Spleen (tissue), 11 donors: ENCODE measurements at regions not wholly inside any gene's neighbourhood (a gene's known extent, or its start where the extent isn't known, plus 50 kb on each side); places are given as distances from the start of the nearest gene placed in this dataset.

Experiments used
- DNase-seq: peaks from one replicate; pipeline ENCODE4 v3.0.0-alpha.2; 2020
- H3K27ac ChIP-seq, 8 donors: fragments of 200-600 bp; sonication (generic) in 7 of 8; 1 replicate in 4 of 8; 2 replicates in 4 of 8; pipeline versions ENCODE4 v1.5.0 to v1.8.0; 2016 to 2021; ENCODE audit warnings: inconsistent platforms in 4 of 8, mild to moderate bottlenecking in 4 of 8, moderate library complexity in 1 of 8
- H3K27me3 ChIP-seq, 7 donors: fragments of 200-600 bp; sonication (generic) in 6 of 7; replicated peaks in 1 of 7; 1 replicate in 4 of 7; 2 replicates in 3 of 7; pipeline versions ENCODE4 v1.5.0 to v1.8.0; 2016 to 2021; ENCODE audit warnings: inconsistent platforms in 3 of 7, mild to moderate bottlenecking in 1 of 7
- H3K36me3 ChIP-seq, 6 donors: fragments of 200-600 bp; sonication (generic) in 5 of 6; 1 replicate in 4 of 6; 2 replicates in 2 of 6; pipeline versions ENCODE4 v1.5.0 to v1.8.0; 2016 to 2021; ENCODE audit warnings: inconsistent platforms in 2 of 6
- H3K4me1 ChIP-seq, 6 donors: fragments of 200-600 bp; sonication (generic) in 5 of 6; 1 replicate in 3 of 6; 2 replicates in 3 of 6; pipeline versions ENCODE4 v1.5.0 to v1.8.0; 2016 to 2021; ENCODE audit warnings: inconsistent platforms in 3 of 6
- H3K4me3 ChIP-seq, 8 donors: fragments of 200-600 bp; sonication (generic) in 7 of 8; 1 replicate in 4 of 8; 2 replicates in 4 of 8; pipeline versions ENCODE4 v1.5.0 to v1.8.0; 2016 to 2021; ENCODE audit warnings: inconsistent platforms in 4 of 8, mild to moderate bottlenecking in 4 of 8, moderate library complexity in 2 of 8
- H3K9me3 ChIP-seq, 8 donors: fragments of 200-600 bp; sonication (generic) in 7 of 8; 1 replicate in 4 of 8; 2 replicates in 4 of 8; pipeline versions ENCODE4 v1.5.0 to v1.8.0; 2016 to 2021; ENCODE audit warnings: inconsistent platforms in 4 of 8
- POLR2A ChIP-seq, 3 donors: fragments of 450-650 bp; IDR thresholded peaks; one replicate each; pipeline ENCODE4 v1.5.1; 2017; ENCODE audit warnings: antibody characterized with exemption in 3 of 3, mild to moderate bottlenecking in 1 of 3
- POLR2AphosphoS5 ChIP-seq, 3 donors: sonication (generic); formaldehyde crosslinking; IDR thresholded peaks; one replicate each; pipeline ENCODE4 v1.5.1; 2017; ENCODE audit warnings: antibody characterized with exemption in 3 of 3
- WGBS, 5 donors: extraction: QIAGEN DNeasy Blood & Tissue Kit in 3 of 5; methylation state at CpG; one replicate each; pipeline versions ENCODE4 v1.1.5 to v1.1.7; 2013 to 2018; 5-methylcytosine and 5-hydroxymethylcytosine counted together
- intact Hi-C: fragments of 100-400 bp; cut with DNase I; formaldehyde crosslinking; loops from one replicate; pipeline ENCODE4 v1.15.0; 2023; ENCODE audit warnings: low total_unique reads
- TF ChIP-seq, protein P1 (sequence below), 11 experiments: fragments of 200-600 bp in 7 of 11; fragments of 450-650 bp in 4 of 11; sonication (generic) in 4 of 11; IDR thresholded peaks in 8 of 11; conservative IDR thresholded peaks in 3 of 11; 1 replicate in 7 of 11; 2 replicates in 4 of 11; pipeline versions ENCODE4 v1.4.0 to v1.8.0; 2016 to 2021; ENCODE audit warnings: antibody characterized with exemption in 11 of 11, inconsistent platforms in 4 of 11, mild to moderate bottlenecking in 1 of 11
- donor health status: healthy with polysubstance abuse.
- donor health status: DM: no; HTN: no; CAD: no; lungs with moderate emphysema.
- donor health status: DM: no; HTN: no; CAD: no.
- donor health status: Bipolar disorder and iron deficiency.
- donor health status: healthy.
- donor health status: DM: no; HTN: no; CAD: no.
- donor health status: DM: yes; HTN: yes; CAD: no.

DNA sequence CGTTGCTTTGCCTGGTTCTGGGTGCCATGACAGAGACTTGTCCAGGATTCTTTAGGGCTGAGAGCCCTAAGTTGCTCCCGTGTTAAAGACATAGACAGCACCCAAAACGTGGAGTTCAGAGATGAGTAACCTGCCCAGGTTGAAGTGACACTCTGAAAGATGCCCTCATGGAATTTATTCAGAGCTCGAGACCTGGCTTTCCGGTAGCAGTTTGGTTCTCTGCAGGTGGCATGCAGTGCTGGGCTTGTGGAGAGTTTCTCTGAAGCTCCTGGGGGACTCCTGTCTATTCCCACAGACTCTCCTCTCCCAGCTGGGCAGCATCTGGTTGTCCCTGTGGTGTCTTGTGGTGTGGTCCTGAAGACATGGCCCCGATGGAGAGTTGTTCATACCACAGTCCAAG, 241.0 kb downstream of the RHOU start:
- WGBS, 5 donors, result 69 to 96% (median 82%) methylated on average over 6 of the region's 6 CpGs
- Histone ChIP-seq H3K9me3 (no peaks in the 10 kb centered on the region), H3K4me3 (no peak overlapping the region), H3K36me3 (no peaks in the 10 kb centered on the region), H3K4me1 (peaks cover 0 to 15% (median 10%) of the 10 kb centered on the region in 6 donors), H3K27ac (no peak overlapping the region), H3K27me3 (no peaks in the 10 kb centered on the region)
- intact Hi-C loops, result no loop called here
- TF ChIP-seq POLR2AphosphoS5 (IDR thresholded peaks at IDR 0.05), result no peak
- DNase-seq, result no peak

DNA sequence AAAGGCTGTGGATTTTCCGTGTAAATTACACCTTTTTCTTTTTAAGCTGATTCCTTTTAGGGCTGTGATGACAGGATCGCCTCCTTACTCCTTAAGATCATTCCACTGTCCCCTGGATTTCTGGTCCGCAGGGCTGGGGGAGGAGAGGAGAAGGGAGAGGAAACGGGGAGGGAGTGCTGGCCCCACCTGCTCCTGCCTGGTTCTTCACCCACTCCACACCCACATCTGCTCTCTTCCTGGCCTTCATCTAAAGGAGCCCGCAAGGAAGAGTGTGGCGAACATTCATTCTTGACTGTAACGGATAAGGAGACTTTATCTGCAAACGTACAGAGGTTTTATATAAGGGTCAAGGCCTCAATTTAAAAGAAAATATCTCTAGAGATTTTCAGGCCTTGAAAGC, 242.0 kb downstream of the RHOU start:
- no peaks in the 10 kb centered on the region for H3K9me3 ChIP-seq
- TF ChIP-seq, protein P1, sequence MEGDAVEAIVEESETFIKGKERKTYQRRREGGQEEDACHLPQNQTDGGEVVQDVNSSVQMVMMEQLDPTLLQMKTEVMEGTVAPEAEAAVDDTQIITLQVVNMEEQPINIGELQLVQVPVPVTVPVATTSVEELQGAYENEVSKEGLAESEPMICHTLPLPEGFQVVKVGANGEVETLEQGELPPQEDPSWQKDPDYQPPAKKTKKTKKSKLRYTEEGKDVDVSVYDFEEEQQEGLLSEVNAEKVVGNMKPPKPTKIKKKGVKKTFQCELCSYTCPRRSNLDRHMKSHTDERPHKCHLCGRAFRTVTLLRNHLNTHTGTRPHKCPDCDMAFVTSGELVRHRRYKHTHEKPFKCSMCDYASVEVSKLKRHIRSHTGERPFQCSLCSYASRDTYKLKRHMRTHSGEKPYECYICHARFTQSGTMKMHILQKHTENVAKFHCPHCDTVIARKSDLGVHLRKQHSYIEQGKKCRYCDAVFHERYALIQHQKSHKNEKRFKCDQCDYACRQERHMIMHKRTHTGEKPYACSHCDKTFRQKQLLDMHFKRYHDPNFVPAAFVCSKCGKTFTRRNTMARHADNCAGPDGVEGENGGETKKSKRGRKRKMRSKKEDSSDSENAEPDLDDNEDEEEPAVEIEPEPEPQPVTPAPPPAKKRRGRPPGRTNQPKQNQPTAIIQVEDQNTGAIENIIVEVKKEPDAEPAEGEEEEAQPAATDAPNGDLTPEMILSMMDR (IDR thresholded peaks at IDR 0.05 in 8 of 11, conservative IDR thresholded peaks at IDR 0.05 in 3 of 11), result no peak
- TF ChIP-seq POLR2A (IDR thresholded peaks at IDR 0.05), result no peak
- no peak for TF ChIP-seq POLR2AphosphoS5 (IDR thresholded peaks at IDR 0.05)
- no peak overlapping the region for H3K27ac ChIP-seq
- no peak overlapping the region for H3K4me3 ChIP-seq
- 74 to 88% (median 84%) methylated on average over 8 of the region's 8 CpGs for WGBS, 5 donors
- H3K36me3 ChIP-seq, result no peaks in the 10 kb centered on the region
- intact Hi-C loops, result no loop called here
- peaks cover 0 to 21% (median 11%) of the 10 kb centered on the region in 6 donors for H3K4me1 ChIP-seq
- DNase-seq, result no peak
- H3K27me3 ChIP-seq, result no peaks in the 10 kb centered on the region

DNA sequence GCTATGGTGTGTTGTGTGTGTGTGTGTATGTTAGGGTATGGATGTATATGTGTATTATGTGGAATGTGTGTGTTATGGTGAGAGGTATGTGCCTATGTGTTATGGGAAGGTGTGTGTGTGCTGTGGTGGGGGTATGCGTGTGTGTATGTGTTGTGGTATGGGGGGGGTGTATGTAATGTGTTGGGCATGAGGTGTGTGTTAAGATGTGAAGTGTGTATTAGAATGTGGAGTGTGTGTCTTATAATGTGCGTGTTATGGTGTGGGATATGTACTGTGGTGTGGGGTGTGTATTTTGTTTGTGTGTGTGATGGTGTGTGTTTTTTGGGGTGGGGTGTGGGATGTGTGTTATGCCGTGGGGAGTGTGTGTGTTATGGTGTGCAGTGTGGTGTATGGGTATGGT, 242.5 kb downstream of the RHOU start:
- H3K27me3 ChIP-seq, result no peaks in the 10 kb centered on the region
- TF ChIP-seq, protein P1 (IDR thresholded peaks at IDR 0.05 in 8 of 11, conservative IDR thresholded peaks at IDR 0.05 in 3 of 11), result no peak
- no peak for TF ChIP-seq POLR2A (IDR thresholded peaks at IDR 0.05)
- TF ChIP-seq POLR2AphosphoS5 (IDR thresholded peaks at IDR 0.05), result no peak
- H3K36me3 ChIP-seq, result no peaks in the 10 kb centered on the region
- H3K27ac ChIP-seq, result no peak overlapping the region
- no peak overlapping the region for H3K4me3 ChIP-seq
- intact Hi-C loops, result no loop called here
- WGBS, 5 donors, result 88 to 99% (median 93%) methylated on average over 3 of the region's 3 CpGs
- DNase-seq, result no peak
- no peaks in the 10 kb centered on the region for H3K9me3 ChIP-seq
- peaks cover 0 to 25% (median 12%) of the 10 kb centered on the region in 6 donors for H3K4me1 ChIP-seq

DNA sequence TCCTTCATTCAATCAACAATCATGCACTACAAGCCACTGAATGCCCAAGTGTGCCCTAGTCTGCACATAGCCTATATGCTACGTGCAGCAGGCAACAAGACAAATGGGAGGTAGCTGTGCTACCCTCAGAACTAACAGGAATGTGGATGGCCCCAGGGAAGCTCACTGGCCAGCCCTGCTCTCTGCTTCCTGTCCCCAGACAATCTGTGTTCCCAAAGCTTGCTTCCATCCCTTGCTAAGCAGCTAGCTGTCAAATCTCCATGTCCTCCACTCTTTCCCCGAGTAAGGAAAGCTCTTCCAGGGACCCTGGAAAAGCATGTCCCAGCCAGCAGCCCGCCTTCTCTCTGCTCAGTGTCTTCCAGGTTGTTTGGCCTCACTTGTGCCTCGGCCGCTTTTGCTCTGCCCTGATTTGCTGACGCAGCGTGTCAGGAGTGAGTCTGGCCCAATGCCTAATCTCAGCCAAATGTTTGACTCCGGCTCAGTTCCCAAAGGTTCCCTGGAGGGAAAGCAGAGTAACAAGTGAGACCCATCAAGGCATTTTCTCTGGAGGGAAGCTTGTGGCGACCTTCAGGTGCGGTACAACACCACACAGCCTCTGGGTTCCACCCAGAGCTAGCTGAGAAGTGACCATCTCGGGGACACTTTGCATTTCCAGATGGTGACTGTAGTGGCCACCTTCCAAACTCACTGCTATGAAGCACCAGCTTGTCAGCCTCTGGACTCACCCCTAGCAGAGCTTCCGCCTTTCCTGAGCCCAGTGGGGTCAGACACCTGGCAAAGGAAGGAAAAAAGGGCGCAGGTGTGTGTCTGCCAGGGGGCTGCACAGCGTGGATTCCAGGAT, 243.4 kb downstream of the RHOU start:
- 62 to 77% (median 74%) methylated on average over 10 to 14 of the region's 14 CpGs for WGBS, 5 donors
- no peak for TF ChIP-seq POLR2A (IDR thresholded peaks at IDR 0.05)
- DNase-seq, result no peak
- intact Hi-C loops, result no loop called here
- no peak overlapping the region for H3K4me3 ChIP-seq
- peaks cover 0 to 35% (median 17%) of the 10 kb centered on the region in 6 donors for H3K4me1 ChIP-seq
- no peak overlapping the region for H3K27ac ChIP-seq
- H3K27me3 ChIP-seq, result no peaks in the 10 kb centered on the region
- H3K9me3 ChIP-seq, result no peaks in the 10 kb centered on the region
- H3K36me3 ChIP-seq, result no peaks in the 10 kb centered on the region

DNA sequence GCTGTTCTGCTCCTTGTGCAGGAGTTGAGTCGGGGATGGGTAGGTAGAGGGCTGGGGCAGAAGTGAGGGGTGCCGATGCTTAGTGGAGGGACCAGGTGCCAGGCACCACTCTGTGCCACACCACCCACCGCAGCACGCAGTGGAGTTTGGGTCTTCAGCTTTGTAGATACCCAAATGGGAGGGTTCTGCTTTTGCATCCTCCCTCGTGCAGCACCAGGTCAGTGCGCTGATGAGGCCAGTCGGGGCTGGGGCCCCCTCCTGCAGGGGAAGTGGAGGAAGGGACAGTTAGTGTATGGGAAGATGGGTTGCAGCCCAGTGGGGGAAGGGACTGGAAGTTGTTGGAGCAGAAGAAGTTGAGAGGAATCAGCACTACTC, 244.0 kb downstream of the RHOU start:
- H3K4me3 ChIP-seq, result no peak overlapping the region
- H3K9me3 ChIP-seq, result no peaks in the 10 kb centered on the region
- TF ChIP-seq, protein P1 (IDR thresholded peaks at IDR 0.05 in 8 of 11, conservative IDR thresholded peaks at IDR 0.05 in 3 of 11), result no peak
- TF ChIP-seq POLR2AphosphoS5 (IDR thresholded peaks at IDR 0.05), result peak in 1 of 3 donors; percentile 17
- WGBS, 5 donors, result 68 to 86% (median 78%) methylated on average over 7 of the region's 7 CpGs
- H3K27me3 ChIP-seq, result no peaks in the 10 kb centered on the region
- intact Hi-C loops, result no loop called here
- no peak overlapping the region for H3K27ac ChIP-seq
- H3K4me1 ChIP-seq, result peaks cover 0 to 41% (median 21%) of the 10 kb centered on the region in 6 donors
- H3K36me3 ChIP-seq, result no peaks in the 10 kb centered on the region
- no peak for DNase-seq
